Fibroblast of pulmonary artery (primary cell): ENCODE measurements at regions not wholly inside any gene's neighbourhood (a gene's known extent, or its start where the extent isn't known, plus 50 kb on each side); places are given as distances from the start of the nearest gene placed in this dataset.

Source experiments
- DNase-seq: peaks from one replicate; pipeline ENCODE4 v3.0.0-alpha.2; 2010; ENCODE audit warnings: low read depth
- H3K4me3 ChIP-seq: replicated peaks from 2 replicates; pipeline ENCODE4 v1.5.1; 2011; ENCODE audit warnings: low read depth, mild to moderate bottlenecking, control low read depth, low read length, moderate library complexity
- TF ChIP-seq, protein P1 (sequence below): IDR thresholded peaks from 2 replicates; pipeline ENCODE4 v1.5.1; 2011; ENCODE audit warnings: mild to moderate bottlenecking, control low read depth, low read length, inconsistent platforms; ENCODE audit errors: missing control alignments

DNA sequence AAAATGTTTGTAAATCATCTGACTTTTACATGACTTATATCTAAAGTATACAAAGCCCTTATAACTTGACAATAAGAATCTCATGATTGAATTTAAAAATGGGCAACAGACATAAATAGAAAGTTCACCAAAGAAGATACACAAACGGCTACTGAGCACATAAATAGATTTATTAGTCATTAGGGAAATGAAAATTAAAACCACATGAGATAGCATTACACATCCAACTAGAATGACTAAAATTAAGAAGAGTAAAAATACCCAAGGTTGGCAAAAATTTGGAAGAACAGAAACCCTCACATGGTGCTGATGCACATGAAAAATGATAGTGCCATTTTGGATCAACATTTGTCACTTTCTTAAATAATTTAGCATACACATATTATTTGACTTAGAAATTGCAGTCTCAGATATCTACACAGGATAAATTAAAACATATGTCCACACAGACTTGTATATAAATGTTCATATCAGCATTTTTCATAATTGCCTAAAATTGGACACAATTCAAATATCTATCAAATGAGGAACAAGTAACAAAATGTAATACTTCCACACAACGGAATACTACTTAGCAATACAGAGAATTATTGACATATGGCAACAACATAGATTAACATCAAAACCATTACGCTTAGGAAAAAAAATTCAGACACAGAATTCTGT lies 359.1 kb upstream of the DAB2 start:
- TF ChIP-seq, protein P1, sequence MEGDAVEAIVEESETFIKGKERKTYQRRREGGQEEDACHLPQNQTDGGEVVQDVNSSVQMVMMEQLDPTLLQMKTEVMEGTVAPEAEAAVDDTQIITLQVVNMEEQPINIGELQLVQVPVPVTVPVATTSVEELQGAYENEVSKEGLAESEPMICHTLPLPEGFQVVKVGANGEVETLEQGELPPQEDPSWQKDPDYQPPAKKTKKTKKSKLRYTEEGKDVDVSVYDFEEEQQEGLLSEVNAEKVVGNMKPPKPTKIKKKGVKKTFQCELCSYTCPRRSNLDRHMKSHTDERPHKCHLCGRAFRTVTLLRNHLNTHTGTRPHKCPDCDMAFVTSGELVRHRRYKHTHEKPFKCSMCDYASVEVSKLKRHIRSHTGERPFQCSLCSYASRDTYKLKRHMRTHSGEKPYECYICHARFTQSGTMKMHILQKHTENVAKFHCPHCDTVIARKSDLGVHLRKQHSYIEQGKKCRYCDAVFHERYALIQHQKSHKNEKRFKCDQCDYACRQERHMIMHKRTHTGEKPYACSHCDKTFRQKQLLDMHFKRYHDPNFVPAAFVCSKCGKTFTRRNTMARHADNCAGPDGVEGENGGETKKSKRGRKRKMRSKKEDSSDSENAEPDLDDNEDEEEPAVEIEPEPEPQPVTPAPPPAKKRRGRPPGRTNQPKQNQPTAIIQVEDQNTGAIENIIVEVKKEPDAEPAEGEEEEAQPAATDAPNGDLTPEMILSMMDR: no peak
- peak; percentile 6 for DNase-seq
- no peak overlapping the region for H3K4me3 ChIP-seq

DNA sequence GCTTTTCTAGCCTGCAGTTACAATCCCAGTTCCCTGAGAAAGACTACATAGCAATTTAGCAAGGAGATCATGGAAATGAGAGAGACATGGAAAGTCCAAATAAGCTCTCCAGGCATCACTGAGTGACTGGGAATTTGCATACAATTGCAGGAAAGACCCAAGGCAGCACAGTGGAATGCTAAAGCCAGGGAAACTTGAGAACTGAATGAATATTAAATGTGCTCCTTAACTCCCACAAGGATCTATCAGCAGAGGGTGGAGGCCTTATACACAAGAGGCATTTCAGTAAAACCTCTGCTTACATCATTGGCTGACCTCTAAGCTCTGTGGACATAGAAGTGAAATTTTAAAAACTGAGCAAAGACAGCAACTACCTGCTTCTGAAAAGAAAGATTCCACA lies 355.6 kb upstream of the DAB2 start:
- H3K4me3 ChIP-seq: no peak overlapping the region
- TF ChIP-seq, protein P1: no peak
- peak; percentile 98 for DNase-seq

DNA sequence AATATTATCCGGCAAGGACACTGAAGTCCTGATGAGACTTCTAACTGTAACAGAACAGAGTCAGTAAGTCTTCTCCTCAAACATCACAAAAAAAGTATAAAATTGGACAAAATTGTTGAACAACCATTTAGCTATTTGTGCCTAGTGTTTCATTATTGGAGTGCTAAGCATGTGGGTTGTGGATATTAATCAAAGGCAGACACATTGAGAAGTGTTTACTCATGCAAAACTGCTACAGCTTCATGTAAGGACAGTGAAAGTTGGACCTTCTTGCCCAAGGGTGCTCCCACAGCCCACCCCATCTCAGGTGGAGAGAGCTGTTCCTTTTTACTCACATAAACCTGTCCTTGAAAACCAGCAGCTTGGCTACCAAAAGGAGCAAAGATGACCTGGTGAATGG lies 355.1 kb upstream of the DAB2 start:
- peak; percentile 32 for DNase-seq
- TF ChIP-seq, protein P1: no peak
- H3K4me3 ChIP-seq: no peak overlapping the region

DNA sequence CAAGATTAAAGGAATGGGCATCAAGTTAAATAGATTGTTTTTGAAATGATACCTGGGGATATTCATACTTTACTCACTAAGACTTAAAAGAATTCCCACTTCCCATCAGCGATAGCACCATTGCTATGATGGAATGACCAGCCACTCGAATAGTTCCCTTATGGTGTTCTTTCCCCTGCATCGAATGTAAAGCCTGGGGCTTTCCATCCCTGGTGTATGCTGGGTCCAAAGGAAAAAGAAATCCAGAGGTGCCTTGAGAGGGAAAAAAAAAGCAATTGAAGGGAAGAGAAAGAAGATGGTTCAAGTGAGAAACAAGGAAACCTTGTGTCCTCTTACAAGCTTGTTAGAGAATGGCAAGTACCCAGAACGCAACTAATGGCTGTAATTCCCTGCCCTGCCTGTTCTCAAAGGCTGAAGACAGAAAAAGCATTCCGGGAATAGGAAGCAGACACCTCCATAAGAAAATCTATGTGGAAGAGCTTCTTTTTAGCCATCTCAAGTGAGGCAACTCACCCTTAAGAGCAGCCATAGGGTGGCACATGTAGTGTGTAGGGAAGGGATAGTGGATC lies 351.1 kb upstream of the DAB2 start:
- TF ChIP-seq, protein P1: no peak

DNA sequence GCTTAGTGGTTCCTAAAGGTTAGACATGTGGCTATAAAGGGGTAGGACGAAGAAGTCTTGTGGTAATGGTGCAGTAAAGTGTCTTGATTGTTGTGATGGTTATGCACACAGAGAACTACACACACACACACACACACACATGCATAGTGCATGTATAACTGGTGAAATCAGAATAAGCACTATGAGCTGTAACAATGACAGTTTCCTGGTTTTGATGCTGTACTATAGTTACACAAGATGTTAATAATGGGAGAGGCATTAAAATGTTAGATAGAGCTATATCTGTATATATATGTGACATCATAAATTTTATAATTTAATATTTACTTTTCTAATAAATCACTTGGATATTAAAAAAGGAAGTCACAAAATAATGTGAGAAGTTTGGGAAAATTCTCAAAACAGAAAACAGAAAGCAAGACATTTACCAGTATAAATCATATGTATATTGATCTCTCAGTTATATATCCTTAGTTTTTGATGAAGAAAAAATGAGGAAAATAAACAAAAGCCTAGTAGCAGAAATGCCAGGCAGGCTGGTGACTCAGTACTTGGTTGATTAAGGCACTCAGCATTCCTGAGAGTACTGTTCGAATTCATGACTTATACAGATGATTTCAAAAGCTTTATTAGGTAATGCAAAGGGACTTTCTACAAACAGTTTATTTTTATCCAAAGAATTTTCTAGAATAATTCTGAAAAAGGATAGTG lies 350.5 kb upstream of the DAB2 start:
- H3K4me3 ChIP-seq: no peak overlapping the region
- DNase-seq: peak; percentile 95
- TF ChIP-seq, protein P1: no peak

More for the DNA sequence above, 351.1 kb upstream of the DAB2 start:
- no peak overlapping the region for H3K4me3 ChIP-seq
- DNase-seq: no peak

DNA sequence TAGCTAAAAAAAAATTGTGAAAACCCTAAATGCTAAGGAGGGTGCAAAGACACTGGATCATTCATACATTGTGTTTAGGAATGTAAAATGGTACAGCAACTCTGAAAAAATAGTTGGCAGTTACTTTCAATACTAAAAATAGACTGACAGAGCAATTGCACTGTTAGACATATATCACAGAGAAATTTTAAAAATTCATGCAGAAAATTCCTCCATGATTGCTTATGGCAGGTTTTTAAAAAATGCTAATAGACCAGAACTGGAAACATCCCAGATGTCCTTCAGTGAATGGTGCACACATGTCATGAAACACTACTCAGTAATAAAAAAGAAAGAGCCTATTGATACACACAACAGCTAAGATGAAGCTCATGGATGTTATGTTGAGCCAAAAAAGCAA lies 349.8 kb upstream of the DAB2 start:
- no peak for DNase-seq
- H3K4me3 ChIP-seq: no peak overlapping the region
- TF ChIP-seq, protein P1: no peak
